GM19452 (cell line): ENCODE measurements at regions not wholly inside any gene's neighbourhood (a gene's known extent, or its start where the extent isn't known, plus 50 kb on each side); places are given as distances from the start of the nearest gene placed in this dataset.
"Not testable (repeated sequence)": the region's sequence is repeated elsewhere in the genome, so short reads cannot be mapped to it uniquely, and the experiment has no call there.

Source experiments
- ATAC-seq: cut with Tn5 transposase; IDR thresholded peaks from one replicate; pipeline ENCODE4 v1.9.1; 2021; ENCODE audit not compliant: unreplicated experiment

DNA sequence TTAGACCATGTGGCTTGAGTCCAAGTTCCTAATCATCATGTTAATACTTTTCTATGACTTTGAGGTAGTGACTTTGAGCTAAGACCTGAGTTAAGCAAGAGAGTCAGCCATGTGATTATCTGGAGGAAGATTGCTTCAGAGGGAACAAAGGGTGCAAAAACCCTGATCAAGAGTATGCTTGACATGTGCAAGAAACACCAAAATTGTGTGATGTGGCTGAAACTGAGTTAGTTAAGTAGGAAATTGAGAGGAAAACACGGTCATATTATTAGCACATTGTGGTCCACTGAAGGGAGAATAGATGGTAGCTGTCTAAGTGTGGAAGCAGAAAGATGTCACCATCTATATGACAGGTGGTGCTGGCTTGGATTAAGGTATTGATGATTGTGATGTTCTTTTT, 130.4 kb upstream of the MON1B start:
- no peak for ATAC-seq

DNA sequence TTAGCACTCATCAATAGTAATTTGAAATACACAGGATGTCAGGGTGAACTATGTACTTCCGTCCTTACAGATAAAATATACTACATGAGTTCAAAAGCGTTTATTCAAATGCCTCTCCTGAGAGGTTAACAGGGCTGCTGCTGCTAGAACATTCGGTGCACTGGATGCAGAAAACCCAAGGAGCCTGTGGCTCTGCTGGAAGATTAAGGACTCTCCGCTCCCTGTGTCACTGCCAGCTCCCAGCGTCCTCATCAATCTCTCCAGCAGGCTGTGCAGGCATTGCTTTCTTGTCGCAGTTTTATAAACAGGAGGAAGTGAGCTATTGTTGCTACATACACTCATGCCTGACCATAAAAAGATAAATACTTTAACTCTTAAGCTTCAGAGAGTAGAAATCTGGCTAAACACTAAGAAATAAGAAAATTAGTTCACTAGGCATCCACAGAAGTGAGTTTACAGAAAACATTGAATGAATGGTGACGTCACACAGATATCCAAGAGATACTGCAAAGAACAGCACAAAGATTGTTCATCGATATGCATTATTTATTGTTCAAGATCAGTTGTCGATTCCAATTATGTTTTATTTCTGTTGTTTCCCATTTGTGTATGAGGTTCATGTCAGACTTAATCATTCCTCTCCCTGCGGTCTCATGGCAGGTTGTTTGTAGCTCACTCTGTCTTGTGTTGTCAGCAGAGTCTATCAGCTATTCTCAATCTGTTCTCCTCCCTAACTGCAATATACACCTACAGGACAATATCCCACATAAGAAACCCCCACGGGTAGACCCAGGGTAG, 127.9 kb upstream of the MON1B start:
- no peak for ATAC-seq

DNA sequence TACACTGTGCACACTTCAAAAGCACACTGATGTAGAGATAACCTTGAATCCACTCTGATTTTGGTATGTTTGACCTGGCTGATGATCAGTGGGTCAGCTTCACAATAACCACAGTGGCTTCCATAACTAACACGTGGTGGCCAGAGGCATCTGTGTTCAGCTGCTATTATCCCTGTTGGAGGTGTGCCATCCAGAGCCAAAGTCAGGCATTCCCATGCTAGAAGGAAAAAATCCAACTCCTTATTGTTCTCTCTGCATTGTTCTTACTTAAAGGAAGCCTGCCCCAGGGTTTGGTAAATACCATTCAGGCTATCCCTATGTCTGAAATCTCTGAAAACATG, 127.3 kb upstream of the MON1B start:
- no peak for ATAC-seq

DNA sequence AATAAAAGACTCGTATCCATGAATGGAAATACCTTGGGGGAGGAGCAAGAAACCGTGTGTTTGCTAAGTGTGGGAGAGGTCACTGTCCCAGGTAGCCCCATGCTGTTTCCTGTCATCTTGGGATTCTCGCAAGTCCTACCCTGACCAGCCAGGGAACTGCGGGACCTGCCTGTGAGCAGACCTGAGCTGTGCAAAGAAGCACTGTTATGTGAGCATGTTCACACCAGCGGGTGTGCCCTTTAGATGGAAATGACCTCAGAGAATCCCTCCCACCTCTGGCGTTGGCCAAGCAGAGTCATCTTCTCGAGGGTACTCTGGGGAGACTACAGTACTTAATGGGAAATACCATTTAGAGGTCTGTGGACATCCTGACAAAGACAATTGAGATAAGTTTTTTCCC, 127.0 kb upstream of the MON1B start:
- no peak for ATAC-seq

DNA sequence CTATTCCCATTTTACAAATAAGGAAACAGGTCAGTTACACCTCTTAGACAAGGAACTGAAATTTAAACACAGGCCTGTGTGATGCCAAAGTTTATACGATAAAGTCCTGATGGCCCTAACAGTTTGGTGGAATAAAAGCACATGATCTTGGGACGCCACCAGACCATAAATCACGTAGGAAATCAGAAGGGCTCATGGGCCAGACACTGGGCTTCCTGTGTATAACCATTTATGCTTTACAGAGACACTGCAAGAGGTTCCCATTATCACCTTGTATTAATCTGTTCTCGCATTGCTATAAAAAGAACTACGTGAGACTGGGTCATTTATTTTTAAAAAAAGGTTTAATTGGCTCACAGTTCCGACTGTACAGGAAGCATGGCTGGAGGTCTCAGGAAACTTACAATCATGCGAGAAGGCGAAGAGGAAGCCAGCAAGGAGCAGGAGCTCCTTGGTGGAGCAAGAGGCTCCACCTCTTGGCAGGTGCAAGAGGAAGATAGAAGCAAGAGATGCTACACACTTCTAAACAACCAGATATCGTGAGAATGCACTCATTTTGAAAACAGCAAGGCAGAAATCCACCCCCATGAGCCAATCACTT, 124.0 kb upstream of the MON1B start:
- ATAC-seq: no peak

DNA sequence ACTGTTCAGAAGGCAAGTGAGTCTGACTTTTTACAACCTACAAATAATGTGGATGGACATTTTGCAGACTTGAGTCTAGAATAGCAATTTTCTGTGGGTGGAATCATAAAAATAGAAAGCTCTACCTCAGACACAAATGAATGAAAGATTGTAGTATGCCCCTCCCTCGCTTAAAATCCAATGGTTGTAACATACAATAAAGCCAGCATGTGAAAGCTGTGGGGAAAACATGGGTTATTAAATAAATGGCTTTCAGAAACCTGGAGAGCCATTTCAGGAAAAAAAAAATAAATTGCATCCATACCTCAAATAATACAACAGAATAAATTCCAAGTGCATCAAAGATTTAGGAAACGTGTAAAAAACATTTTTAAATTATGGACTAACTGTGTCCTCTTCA, 123.1 kb upstream of the MON1B start:
- ATAC-seq: no peak

DNA sequence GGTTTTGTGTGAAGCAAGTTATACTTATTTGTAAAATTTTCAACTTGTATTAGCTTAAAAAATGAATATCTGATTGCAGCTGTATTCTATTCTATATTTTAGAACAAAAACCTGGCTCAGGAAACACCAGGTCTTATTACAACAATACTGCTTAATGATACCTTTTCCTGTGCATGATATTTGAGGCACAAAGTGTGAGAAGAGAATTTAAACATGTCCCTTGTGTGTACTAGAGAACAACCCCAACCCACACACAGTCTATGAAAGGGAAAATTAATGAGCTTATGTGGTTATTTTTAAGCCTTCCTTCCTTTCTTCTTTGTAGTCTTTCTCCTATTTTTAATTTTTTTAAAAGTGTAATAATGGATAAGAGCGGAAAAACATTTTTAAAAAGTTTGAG, 122.6 kb upstream of the MON1B start:
- no peak for ATAC-seq

DNA sequence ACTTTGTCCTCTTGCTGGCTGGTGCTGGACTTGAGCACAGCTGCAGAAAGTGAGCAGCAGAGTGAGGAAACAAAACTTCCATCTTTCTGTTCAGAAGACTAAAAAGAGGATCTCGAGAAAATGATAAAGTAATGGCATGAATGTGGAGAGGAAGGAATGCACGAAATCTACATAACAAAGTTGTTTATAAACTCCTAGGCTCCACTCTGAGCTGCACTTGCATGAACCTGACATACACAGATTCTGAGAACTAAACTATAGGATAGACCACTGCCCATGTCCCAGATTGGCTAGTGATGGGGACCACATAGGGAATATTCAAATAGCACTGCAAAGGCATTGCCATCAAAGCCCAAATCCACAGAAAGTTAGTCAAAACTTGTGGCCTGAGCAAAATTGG, 121.1 kb upstream of the MON1B start:
- ATAC-seq: no peak

DNA sequence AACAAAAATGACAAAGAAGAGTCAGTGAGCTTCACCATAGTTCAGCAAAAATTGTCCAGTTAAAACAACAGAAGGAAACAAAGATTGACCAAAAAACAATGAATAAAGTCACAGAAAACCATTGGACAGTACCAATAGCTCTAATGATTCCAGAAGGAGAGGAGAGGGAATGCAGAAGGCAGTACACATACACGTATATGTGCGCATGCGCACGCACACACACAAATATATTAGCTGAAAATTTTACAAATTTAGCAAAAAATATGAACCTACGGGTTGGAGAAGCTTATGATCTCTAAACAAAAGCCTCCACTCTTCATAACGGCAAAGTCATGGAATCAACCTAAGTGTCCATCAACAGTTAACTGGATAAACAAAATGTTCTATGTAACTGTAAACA, 120.3 kb upstream of the MON1B start:
- no peak for ATAC-seq

DNA sequence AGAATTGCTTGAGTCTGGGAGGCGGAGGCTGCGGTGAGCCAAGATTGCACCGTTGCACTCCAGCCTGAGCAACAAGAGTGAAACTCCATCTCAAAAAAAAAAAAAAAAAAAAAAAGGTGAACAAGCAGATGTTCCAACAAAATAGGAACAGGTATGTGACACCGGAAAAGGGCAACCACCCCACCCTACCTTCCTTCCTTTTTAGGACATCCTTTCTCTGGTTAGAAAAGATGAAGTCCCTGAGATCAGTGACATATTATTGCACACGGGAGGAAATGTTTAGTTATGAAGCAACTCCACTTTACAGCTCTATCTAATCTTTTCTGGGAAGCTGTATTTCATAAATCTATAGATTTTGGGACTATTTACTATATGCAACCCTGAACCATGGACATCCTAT, 114.2 kb upstream of the MON1B start:
- ATAC-seq: no peak

DNA sequence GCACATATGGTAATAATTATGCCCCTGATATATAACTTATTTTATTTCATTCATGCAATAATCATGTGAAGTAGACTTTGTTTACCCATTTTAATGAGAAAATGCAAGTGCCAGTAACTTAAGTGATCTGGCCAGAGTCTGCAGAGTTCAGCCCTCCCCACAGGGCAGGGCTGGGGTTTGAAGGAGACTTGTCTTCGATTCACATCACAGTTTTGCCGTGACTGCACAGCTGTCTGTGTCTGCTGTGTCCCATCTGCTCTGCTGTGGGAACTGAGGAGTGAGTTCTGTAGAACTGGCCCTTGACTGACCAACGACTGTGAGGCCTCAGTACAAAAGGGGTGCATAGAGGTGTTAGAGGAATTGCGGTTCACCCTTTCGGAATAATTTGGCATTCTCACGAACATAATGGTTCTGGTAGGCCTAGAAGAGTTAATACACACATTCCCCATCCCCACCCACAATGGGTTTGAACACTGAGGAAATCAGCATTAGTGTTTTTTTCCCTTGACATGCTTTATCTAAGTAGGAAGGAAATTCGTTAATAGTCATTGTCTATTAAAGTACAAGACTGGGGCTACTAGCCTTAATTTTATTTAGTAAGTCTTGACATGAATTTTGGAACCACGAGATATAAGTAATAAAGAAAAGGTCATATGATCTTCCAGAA, 113.6 kb upstream of the MON1B start:
- ATAC-seq: no peak

DNA sequence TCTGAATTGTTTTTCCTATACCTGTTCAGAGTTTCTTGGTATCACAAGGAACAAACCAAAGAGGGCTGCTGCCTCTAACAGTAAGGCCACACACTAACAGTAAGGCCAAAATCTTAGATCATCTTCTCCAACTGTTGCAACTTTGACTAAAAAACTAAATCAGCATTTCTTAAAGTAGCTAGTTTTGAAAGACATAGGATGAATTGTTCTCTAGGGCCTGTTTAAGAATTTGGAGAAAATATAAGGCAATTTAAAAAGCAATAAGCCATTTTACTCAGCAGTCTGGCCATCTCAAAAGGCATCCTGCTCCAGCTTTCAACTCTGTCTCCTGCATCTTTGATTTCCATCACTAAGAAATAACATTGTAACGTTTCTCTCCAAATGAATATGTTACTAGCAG, 105.0 kb upstream of the MON1B start:
- ATAC-seq: no peak

DNA sequence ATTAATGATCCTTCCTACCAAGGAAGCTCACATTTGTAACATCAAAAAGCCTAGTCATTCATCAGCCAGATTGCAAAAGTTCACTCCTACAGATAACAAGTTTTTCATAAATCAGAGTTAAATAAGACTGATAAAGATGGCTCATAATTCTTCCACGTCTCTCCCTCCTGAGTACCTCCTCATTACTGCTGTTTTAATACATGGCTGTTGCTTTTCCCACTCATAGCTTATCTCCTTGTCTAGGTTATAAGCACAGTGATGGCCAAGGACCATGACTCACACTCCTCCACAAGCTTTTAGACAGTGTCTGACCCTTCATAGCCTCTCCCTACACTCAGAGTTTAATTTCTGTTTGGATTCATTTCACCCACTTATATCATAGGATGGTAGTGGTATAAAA, 100.9 kb upstream of the MON1B start:
- ATAC-seq: no peak

DNA sequence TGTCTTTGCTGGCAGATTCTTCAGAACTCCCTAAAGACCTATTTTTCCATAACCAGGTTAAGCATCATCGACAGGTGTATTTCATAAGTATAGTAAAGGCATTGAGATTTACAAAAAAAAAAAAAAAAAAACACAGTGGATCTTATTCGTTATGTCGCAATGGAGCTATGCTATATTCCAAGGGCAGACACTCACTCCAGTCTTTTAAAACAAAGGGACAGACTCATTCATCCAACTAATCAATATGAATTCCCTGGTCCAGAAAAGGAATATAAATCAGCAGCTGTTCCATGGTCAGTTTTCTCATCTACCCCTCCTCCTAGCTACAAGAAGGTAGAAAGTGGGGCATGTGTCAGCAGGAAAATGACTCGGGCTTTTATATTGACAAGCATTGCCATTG, 97.7 kb upstream of the MON1B start:
- ATAC-seq: no peak

DNA sequence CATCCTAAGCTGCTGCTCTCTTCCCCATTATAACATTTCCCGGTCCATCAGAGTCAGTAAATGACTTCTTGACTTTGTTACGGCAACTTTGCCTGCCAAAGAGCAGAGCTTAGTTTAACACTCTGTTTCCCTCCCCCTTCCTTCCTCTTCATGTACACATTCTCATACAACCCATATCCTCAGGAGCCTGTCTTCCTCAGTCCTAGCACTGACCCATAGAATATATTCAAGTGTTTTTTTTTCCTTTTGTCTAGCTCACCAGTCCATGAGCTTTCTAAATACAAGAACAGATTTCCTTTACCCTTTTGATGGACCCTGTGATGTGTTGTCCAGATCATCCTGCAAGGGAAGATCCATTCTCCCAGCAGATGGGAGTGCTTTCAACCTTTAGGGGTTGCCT, 97.0 kb upstream of the MON1B start:
- ATAC-seq: no peak

DNA sequence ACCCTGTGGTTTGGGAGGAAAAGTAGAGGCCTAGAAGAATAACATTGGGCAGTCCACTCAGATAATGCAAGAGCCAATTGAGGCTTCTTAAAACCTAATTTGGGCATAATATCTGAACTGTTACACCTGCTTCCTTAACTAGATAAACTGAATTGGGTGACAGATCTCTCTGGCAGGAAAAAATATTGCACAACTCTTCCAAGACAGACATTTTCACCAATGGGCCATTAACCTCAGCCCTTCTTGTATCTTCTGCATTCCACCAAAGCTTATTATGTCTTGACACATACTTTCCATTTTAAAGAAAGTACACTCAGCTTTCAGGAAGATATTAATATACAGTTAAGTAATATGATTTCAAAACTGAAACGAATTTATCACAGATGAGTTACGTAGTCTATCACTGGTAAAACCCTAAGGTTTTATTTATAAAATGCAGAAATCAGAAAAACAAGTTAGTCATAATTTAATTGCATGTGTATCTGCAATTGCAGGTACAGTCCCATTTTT, 79.9 kb upstream of the MON1B start:
- no peak for ATAC-seq

DNA sequence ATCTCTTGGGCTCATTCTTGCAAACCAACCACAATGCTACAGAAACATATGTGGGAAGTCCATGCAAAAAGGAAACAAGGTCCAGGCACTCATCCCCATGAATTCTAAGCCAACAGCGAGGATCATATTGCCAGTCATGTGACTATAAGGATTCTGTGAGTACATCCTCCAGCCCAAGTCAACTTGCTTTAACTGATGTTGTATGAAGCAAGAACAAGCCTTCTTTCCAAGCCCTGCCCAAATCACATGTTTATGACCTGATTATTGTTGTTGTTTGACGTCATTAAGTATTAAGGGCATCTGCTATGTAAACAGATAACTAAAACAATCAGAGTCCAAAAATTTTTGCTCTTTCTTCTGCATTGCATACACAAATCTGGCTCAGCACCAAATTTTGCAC, 78.2 kb upstream of the MON1B start:
- no peak for ATAC-seq

DNA sequence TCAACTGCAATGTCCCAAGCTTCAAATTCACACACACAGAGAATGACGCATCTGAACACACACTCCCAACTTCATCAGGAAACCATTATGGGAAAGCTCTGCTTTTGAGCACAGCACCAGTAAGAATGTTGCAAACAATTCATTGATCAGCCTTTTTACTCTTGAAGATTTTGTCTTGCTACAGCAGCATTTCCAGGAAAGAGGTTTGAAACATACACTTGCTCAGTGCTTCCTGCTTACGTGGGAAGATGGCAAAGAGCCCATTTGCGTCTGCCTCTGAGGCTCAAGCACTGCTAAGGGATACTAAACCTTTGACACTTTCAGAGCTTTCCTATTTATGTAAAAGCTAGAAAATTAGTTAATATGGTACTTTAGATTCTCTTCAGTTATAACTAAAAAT, 77.2 kb upstream of the MON1B start:
- no peak for ATAC-seq

DNA sequence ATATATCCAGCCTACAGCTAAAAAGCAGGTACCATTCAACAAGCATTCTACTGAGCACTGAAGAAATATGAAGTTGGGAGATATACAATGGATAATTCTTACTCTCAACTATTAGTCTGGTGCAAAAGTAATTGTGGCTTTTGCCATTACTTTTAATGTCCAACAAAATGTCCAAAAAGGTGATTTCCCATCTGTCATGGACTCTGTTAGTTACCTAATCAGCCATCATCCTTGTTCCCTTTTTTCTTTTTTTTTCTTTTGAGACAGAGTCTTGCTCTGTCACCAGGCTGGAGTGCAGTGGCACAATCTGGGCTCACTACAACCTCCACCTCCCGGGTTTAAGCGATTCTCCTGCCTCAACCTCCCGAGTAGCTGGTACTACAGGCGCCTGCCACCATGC, 76.6 kb upstream of the MON1B start:
- ATAC-seq: not testable (repeated sequence)

DNA sequence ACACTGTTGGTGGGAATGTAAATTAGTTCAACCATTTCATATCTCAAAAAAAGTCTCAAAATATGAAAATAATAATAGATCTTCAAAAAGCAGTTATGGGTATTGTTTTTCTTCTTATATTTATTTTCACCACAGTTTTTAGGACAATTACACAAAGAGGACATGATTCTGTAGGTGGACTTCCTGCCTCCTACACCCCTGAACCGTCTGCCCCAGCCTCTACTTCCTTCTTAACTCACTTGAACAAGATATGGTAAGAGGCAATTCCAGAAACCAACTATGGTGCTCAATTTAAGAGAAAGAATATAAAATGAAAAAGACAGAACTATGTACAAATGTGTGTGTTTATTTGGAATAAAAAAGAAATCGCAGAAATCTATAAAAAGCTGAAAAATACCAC, 74.1 kb upstream of the MON1B start:
- ATAC-seq: no peak

DNA sequence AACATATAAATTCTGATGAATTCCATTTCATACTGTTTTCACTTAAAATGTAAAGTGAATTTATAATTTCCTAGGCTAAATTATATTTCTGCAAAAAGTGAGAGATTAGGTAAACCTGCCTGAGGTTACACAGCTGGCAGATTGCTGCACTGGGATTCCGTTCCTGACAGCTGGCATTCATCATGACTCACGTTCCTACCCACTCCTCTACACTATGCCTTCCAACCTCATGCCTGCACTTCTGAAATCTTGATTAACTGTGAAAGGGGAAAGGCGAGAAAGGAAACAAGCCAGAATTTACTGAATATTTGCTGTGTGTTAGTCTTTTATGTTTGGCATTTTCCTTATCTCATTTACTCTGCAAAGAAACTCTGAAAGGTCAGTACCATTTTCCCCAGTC, 73.3 kb upstream of the MON1B start:
- ATAC-seq: no peak

DNA sequence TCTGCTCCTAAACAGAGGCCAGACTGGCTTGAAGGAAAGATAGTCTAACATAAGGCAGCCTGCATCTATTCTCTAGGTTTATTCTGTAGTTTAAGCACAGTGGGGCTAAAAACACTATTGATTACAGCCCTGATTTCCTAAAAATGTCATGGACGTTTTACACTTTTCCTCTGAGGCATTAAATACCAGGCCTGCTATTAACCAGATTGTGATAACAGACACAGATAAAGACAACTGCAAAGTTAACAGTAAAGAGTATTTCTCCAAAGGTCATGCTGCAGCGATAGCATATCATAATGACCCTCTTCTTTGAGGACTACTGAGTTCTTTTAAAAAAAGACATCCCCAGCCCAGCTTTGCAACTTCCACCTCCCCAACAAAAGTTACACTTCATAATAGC, 59.6 kb upstream of the MON1B start:
- no peak for ATAC-seq
